ENCODE measurements at regions not wholly inside any gene's neighbourhood (a gene's known extent, or its start where the extent isn't known, plus 50 kb on each side); places are given as distances from the start of the nearest gene placed in this dataset.

GRCh38 chr1:39109644-39110043 is 83.5 kb downstream of the NDUFS5 start:
- DNase-seq, result no peak

DNA sequence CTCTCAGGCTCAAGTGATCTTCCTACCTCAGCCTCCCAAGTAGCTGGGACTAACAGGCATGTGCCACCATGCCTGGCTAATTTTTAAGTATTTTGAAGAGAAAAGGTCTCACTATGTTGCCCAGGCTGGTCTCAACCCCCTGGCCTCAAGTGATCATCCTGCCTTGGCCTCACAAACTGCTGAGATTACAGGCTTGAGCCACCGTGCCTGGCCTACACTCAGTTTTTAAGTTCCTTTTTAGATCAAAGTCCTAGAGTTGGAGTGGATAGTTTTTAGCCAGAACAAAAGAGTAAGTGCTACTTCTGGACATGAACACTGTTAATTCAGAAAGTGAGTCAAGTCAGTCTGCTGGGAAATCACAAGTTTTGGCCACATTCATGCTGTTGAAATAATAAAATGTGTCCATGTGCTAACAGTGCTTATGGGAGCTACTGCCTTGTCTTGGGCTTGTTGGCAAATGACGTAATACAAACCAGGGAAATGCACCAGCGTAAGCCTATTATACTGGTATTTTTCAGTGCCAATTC is 84.2 kb downstream of the NDUFS5 start:
- DNase-seq, result no peak

GRCh38 chr1:39110882-39111281 is 84.7 kb downstream of the NDUFS5 start:
- DNase-seq, result no peak

DNA sequence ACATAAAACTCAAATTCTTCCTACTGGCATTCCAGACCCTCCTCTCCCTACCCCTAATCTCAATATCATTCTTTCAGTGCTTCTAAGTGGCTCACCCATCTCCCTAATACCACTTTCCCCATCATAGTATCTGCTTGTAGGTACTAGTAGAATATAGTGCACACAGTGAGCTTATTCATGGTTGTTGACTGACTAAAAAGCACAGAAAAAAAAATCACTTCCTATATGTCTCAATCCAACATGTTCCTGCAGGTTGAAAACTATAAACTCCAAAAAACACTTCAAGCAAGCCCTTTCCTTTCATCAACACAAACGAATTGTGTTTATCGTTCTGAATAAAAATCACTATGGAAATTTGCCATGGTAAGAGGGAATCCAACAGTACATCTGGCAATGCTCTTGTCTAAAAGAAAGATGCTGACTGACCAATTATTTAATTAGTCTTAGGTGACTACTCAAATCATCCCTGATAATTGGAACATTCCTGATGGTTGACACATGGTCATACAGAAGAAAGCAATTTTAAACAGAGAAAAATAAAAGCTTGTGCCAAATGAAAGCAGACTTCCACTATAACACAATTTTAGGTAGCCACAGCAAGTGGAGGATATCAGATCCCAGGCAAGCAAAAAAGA is 87.1 kb downstream of the NDUFS5 start:
- DNase-seq, result no peak

DNA sequence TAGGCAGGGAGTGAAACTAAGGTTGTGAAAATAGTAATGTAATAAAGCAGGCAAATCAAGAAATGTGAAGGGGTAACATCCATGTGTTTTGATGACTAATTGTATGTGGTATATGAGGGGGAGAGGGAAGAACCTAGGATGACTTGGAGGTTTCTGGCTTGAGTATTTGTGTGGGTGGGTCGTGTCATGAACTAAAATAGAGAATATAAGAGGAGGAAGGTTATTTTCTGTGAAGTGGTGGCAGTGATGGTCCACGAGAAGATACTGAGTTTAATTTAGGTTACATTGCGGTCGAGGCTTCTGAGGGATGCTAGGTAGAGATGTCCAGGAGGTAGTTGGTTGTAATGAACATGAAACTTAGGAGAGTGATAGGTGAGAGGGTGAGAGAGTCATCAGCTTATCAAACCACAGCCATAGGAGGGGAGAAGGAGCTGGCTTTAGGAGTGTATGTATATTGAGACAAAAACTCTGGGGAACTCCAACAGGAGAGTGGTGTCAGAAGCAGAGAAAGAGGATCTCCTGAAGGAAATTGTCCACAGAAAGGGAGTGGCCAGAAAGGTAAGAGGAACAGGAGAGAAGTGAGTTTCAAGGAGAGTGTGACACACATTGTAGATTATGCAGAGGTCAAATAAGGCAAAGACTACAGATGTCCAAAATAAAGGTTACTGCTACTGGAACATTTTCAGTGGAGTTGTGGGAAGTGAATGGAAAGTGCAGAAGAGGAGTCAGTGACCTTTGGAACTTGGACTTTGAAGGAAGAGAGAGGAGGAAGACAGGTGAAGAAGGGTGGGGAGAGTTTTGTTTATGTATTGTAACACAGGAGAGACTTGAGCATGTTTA is 89.0 kb upstream of the MACF1 start:
- DNase-seq, result no peak

DNA sequence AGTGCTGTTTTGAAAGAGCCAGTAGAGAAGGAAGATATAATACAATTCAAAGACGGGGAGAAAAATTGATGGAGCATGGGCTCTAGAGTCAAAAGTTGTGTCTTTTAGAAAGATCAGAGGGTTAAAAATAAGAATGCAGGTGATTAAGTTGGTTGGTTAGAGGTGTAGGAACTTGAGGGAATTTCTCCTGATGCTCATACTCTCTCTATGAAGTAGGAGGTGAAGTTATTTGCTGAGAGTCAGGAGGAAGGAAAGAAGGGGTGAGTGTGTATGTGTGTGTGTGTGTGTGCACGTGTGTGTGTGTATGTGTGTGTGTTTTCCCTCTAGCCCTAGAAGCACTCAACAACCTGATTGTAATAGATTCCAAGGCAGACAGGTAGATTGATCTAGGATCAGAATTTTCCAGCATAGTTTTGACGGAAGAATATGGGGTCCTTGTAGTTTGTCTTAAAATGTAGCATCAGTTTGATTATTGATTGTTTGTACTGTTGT is 88.3 kb upstream of the MACF1 start:
- DNase-seq, result no peak

DNA sequence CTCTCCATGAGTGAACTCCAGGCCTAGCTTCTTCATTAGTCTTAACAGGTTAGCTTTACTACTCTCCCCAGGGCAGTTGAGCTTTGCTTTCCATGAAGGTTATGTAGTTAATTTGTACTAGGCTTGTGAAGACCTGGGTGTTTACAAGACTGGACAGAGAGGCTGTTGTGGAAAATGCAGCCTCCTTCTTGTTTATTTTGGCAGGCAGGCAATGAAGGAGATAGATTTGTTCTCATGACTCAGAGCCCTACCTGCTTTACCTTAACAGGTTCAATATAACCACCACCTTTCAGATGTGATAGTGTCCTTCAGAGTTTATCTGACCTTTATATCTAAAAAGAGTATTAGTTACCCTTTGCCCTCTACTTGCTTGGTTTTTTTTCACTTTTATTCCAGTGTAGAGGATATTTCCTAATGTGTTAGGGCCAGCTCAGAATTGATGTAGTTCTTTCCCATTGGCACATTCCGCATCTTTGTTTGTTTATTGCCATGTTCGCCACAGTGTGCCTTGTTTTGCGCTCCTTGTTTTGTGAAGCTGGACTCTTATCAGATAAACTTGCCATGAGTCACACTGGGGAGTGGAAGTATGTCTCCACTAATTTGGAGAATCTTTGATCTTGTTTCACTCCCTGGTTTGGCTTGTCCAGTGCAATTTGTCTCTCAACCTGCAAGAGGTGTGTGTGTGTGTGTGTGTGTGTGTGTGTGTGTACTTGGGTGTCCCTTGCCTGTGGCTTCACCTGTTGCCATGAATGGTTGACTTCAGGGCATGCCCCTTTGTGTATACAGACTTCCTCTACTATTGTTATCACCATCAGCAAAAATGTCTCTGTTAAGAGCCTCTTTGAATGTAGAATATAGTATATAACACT is 87.4 kb upstream of the MACF1 start:
- DNase-seq, result no peak

- no peak for DNase-seq
These were observed 86.5 kb upstream of the MACF1 start for GRCh38 chr1:39117899-39118450.

GRCh38 chr1:39122056-39122455 is 82.4 kb upstream of the MACF1 start:
- no peak for DNase-seq

- DNase-seq, result no peak
These were observed 80.2 kb upstream of the MACF1 start for GRCh38 chr1:39124282-39124681.

DNA sequence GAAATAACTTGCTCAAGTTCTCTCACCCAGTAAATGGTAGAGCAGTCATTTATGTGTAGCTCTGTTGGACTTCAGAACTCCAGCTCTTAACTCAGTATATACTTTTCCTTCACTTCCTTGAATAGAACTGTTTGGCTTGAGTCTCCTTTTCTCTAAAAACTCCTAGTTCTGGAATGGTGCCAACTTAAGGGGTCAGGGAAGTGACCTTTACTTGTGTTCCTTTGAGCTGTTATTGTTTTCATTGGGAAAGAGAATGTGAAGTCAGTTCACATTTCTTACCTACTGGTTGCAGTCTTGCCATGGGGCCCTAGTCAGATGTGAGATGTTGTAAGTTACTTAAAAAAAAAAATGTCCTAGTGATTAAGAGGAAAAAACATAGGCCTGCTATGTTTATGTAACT is 77.0 kb upstream of the MACF1 start:
- DNase-seq, result no peak

DNA sequence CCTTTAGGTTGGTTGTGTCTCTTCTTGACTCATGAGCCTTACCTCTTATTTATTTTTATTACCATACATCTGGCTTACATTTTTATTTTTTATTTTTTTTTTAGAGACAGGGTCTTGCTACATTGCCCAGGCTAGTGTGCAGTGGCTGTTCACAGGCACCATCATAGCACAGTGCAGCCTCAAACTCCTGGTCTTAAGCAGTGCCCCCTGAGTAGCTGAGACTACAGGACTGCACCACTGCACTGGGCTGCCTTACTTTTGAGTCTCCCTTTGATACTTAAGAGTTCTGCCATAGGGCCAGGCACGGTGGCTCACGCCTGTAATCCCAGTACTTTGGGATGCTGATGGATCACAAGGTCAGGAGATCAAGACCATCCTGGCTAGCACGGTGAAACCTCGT is 76.4 kb upstream of the MACF1 start:
- no peak for DNase-seq

DNA sequence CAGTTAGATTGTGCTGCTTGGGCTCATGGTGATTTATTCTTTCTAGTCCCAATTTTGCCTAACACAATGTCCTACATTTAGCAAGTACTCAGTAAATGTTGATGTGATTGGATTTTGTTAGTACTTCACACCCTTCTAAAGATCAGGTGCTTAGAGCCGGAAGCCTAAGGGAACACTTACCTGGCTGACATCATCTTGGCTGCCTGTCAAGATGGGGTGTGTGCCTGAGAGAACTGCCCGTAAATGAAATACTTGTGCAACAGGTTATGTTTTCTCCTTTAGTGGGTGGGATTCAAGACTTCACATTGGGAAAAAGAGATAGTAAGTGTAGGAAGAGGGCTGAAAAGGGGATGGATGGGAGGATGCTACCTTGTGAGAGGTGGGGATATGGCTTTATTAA is 75.5 kb upstream of the MACF1 start:
- no peak for DNase-seq

DNA sequence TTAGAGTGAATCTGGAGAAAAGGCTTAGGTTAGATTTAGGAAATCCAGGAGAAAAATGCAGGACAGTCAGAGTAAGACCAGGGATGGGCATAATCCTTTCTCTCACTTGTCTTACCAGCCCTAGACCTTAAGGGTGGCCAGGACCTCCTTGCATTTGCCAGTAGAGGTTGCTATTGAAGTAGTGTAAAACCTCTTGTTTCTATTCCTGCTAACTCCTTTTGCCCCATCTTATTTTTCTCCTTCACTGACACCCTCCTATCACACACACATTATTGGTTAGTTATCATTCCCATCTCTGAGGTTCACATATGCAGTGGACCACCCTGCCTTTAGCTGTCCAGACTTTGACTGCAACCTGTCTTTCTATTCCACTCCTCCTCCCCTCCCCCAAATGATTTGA is 75.0 kb upstream of the MACF1 start:
- DNase-seq, result no peak

- DNase-seq, result no peak
These were observed 74.2 kb upstream of the MACF1 start for GRCh38 chr1:39130325-39130724.

DNA sequence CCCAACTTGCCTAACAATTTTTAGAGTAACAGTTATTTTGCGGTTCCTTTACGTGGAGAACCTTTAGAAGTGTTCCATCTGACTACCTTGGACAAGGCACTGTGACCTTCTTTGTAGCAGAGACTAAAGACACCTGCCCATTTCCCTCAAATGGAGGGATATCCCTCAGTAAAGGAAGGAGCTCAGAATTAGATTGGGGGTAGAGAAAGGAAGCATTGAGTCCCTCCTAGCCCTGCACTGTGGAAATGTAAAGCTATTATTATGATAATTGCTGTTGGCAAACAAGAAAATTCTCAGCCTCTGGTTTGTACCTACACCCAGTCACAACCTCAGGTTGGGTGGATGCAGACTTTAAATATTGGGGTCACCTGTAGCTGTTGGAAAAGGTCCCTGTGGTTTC is 72.6 kb upstream of the MACF1 start:
- no peak for DNase-seq

- no peak for DNase-seq
These were observed 71.8 kb upstream of the MACF1 start for GRCh38 chr1:39132505-39133339.

- DNase-seq, result no peak
These were observed 71.2 kb upstream of the MACF1 start for GRCh38 chr1:39133340-39133684.

DNA sequence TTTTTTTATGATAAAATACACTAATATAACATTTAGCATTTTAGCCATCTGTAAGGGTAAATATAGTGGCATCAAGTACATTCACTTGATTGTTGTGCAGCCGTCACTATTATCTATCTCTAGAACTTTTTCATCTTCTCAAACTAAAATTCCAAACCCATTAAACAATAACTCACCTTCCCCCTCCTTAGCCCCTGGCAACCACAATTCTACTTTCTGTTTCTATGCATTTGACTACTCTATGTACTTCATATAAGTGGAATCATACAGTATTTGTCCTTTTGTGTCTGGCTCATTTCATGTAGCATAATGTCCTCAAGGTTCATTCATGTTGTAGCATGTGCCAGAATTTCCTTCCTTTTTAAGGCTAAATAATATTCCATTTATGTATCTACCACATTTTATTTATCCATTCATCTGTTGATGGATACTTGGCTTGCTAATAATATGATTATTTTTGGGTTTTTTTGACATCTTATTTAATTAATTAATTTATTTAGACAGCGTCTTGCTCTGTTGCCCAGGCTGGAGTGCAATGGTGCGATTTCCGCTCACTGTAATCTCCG is 69.6 kb upstream of the MACF1 start:
- no peak for DNase-seq

DNA sequence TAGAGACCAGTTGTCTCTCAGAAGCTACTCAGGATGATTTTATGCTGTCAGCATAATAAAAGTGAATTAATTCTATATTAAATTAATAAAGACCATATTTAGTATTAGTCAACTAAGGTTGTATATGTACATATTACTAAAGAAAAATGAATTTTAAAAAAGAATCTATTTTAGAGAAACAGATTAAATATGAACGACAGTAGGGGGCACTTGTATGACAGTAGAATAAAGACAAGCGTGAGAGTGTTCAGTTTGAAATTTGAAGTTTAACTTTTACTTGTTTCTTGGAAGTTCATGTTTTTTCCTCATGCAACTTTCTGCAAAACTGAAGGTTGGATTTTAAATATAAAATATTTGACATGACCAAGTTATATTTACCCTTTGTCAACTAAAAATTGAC is 67.9 kb upstream of the MACF1 start:
- DNase-seq, result no peak

DNA sequence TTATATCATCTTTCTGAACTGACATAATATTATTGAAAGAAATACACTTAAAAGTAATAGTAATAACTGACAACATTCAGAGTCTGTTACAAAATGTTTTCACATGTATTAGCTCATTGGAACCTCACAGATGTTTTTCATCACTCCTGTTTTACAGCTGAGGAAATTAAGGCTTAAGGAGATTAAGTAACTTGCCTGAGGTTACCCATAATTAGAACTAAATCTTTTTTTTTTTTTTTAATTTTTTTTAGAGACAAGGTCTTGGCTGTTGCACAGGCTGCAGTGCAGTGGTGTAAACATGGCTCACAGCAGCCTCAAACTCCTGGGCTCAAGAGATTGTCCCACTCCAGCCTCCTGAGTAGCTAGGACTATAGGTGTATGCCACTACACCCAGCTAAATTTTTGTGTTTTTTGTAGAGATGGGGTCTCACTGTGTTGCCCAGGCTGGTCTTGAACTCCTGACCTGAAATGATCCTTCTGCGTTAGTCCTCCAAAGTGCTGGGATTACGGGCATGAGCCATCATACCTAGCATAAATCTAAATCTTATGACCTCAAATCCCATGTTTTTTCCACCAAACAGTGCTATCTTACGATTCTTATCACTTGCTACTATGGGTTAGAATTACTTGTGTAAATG is 64.7 kb upstream of the MACF1 start:
- DNase-seq, result no peak

Data from T1000 (cell line).